A549 (cell line): ENCODE measurements at regions not wholly inside any gene's neighbourhood (a gene's known extent, or its start where the extent isn't known, plus 50 kb on each side); places are given as distances from the start of the nearest gene placed in this dataset.

Experiments used
- ATAC-seq, 2 experiments: fragments of 200-7000 bp in 1 of 2; fragments of >200 bp in 1 of 2; cut with Nextera tagmentation in 1 of 2; cut with Tn5 transposase in 1 of 2; 3 replicates each; pipeline versions ENCODE4 v1.8.0 to v1.9.1; 2018 to 2020; ENCODE audit warnings: mild to moderate bottlenecking in 1 of 2, moderate library complexity in 1 of 2
- CTCF ChIA-PET: fragments of 300-600 bp; sonication (Branson Sonifier 250); formaldehyde crosslinking; extraction: SDS; loops from one replicate; lab custom pipeline; 2021; ENCODE audit warnings: antibody characterized with exemption, inconsistent platforms; lab: Yijun Ruan, JAX
- POLR2A ChIA-PET: fragments of 350-600 bp; formaldehyde crosslinking; extraction: SDS; loops from one replicate; lab custom pipeline; 2021; ENCODE audit warnings: antibody characterized with exemption, inconsistent platforms; lab: Yijun Ruan, JAX
- DNase-seq, 2 experiments: peaks; one replicate each; pipeline versions ENCODE4 v3.0.0 to v3.0.0-alpha.2; 2011 to 2016; ENCODE audit warnings: low read depth in 1 of 2, low spot score in 1 of 2
- FAIRE-seq: peaks from 2 replicates; lab custom pipeline; 2011; peaks lifted over from hg19 to GRCh38; lab: Jason Lieb, UNC
- H3K27ac ChIP-seq, 2 experiments: fragments of >200 bp; sonication (Bioruptor Twin); formaldehyde crosslinking; 3 replicates each; pipeline ENCODE4 v1.5.1; 2016 to 2017
- H3K4me1 ChIP-seq: fragments of >200 bp; sonication (Bioruptor Twin); formaldehyde crosslinking; 3 replicates; pipeline ENCODE4 v1.6.1; 2016
- H3K4me2 ChIP-seq: fragments of >200 bp; sonication (Bioruptor Twin); formaldehyde crosslinking; 3 replicates; pipeline ENCODE4 v1.6.1; 2016
- H3K4me3 ChIP-seq: fragments of >200 bp; sonication (Bioruptor Twin); formaldehyde crosslinking; 3 replicates; pipeline ENCODE4 v1.5.1; 2016
- H3K9me3 ChIP-seq: fragments of >200 bp; sonication (Bioruptor Twin); formaldehyde crosslinking; 3 replicates; pipeline ENCODE4 v1.6.1; 2016
- BHLHE40 ChIP-seq: IDR thresholded peaks from 2 replicates; pipeline ENCODE4 v1.6.1; 2012; ENCODE audit warnings: low read depth, low read length, inconsistent platforms
- CBX2 ChIP-seq: fragments of 200-600 bp; sonication (generic); IDR thresholded peaks from 2 replicates; pipeline ENCODE4 v1.6.1; 2016; ENCODE audit warnings: low read depth, mild to moderate bottlenecking, borderline replicate concordance
- CBX8 ChIP-seq: fragments of 200-600 bp; sonication (generic); IDR thresholded peaks from 2 replicates; pipeline ENCODE4 v1.6.1; 2016
- CHD4 ChIP-seq: fragments of 200-600 bp; sonication (generic); IDR thresholded peaks from 2 replicates; pipeline ENCODE4 v1.6.1; 2016; ENCODE audit warnings: antibody characterized with exemption, mild to moderate bottlenecking, borderline replicate concordance
- EHF ChIP-seq: fragments of 250-450 bp; sonication (Bioruptor Pico); IDR thresholded peaks from 2 replicates; pipeline ENCODE4 v1.5.0; 2020; ENCODE audit warnings: mild to moderate bottlenecking
- EHMT2 ChIP-seq: fragments of 200-600 bp; sonication (generic); IDR thresholded peaks from 2 replicates; pipeline ENCODE4 v1.6.1; 2016; ENCODE audit warnings: antibody characterized with exemption, low read depth, mild to moderate bottlenecking, moderate library complexity
- FOSB ChIP-seq: fragments of 250-450 bp; sonication (Bioruptor Pico); IDR thresholded peaks from 2 replicates; pipeline ENCODE4 v1.5.0; 2020; ENCODE audit warnings: mild to moderate bottlenecking, moderate library complexity
- FOXS1 ChIP-seq: fragments of 250-450 bp; sonication (Bioruptor Pico); IDR thresholded peaks from 2 replicates; pipeline ENCODE4 v1.5.0; 2020; ENCODE audit warnings: mild to moderate bottlenecking, moderate library complexity
- GATA3 ChIP-seq: IDR thresholded peaks from 2 replicates; pipeline ENCODE4 v1.6.1; 2012; ENCODE audit warnings: borderline replicate concordance
- HDAC2 ChIP-seq: fragments of 200-600 bp; sonication (generic); IDR thresholded peaks from 2 replicates; pipeline ENCODE4 v1.6.1; 2016
- HEYL ChIP-seq: fragments of 250-450 bp; sonication (Bioruptor Pico); IDR thresholded peaks from 2 replicates; pipeline ENCODE4 v1.8.0; 2021; ENCODE audit warnings: mild to moderate bottlenecking, moderate library complexity
- HOXA7 ChIP-seq: fragments of 250-450 bp; sonication (Bioruptor Pico); IDR thresholded peaks from 2 replicates; pipeline ENCODE4 v1.5.0; 2020; ENCODE audit warnings: mild to moderate bottlenecking, moderate library complexity
- HOXB13 ChIP-seq: fragments of 250-450 bp; sonication (Bioruptor Pico); IDR thresholded peaks from 2 replicates; pipeline ENCODE4 v1.5.0; 2020; ENCODE audit warnings: low read depth, mild to moderate bottlenecking, moderate library complexity
- HOXB5 ChIP-seq: fragments of 250-450 bp; sonication (Bioruptor Pico); IDR thresholded peaks from 2 replicates; pipeline ENCODE4 v1.5.0; 2020; ENCODE audit warnings: mild to moderate bottlenecking, moderate library complexity
- JUN ChIP-seq, 2 experiments: fragments of >200 bp; sonication (Bioruptor Twin); formaldehyde crosslinking; IDR thresholded peaks; 2 replicates in 1 of 2; 3 replicates in 1 of 2; pipeline ENCODE4 v1.6.1; 2016 to 2017
- MAFK ChIP-seq: fragments of 450-650 bp; IDR thresholded peaks from 2 replicates; pipeline ENCODE4 v1.6.1; 2014; ENCODE audit not compliant: partially characterized antibody
- MAZ ChIP-seq: fragments of 150-350 bp; IDR thresholded peaks from 2 replicates; pipeline ENCODE4 v1.6.1; 2014; ENCODE audit warnings: antibody characterized with exemption, low read depth, low read length, borderline replicate concordance
- NR3C1 ChIP-seq: fragments of >200 bp; sonication (Bioruptor Twin); formaldehyde crosslinking; IDR thresholded peaks from 3 replicates; pipeline ENCODE4 v1.6.1; 2017
- POLR2A ChIP-seq: IDR thresholded peaks from 2 replicates; pipeline ENCODE4 v1.6.1; 2012; ENCODE audit warnings: mild to moderate bottlenecking, low read length
- RCOR1 ChIP-seq: fragments of 150-350 bp; IDR thresholded peaks from 2 replicates; pipeline ENCODE4 v1.6.1; 2014; ENCODE audit warnings: antibody characterized with exemption, low read length, low read depth
- SMC3 ChIP-seq: fragments of >200 bp; sonication (Bioruptor Twin); formaldehyde crosslinking; IDR thresholded peaks from 3 replicates; pipeline ENCODE4 v1.6.1; 2018; ENCODE audit warnings: inconsistent platforms
- ZC3H11A ChIP-seq: fragments of 450-650 bp; IDR thresholded peaks from 2 replicates; pipeline ENCODE4 v1.6.1; 2014; ENCODE audit warnings: antibody characterized with exemption, mild to moderate bottlenecking
- ZFP36 ChIP-seq: fragments of 450-650 bp; IDR thresholded peaks from 2 replicates; pipeline ENCODE4 v1.6.1; 2014; ENCODE audit warnings: borderline replicate concordance; ENCODE audit not compliant: partially characterized antibody
- WGBS: methylation state at CpG from one replicate; pipeline ENCODE4 v1.1.6; 2017; ENCODE audit errors: missing lambda C conversion rate; 5-methylcytosine and 5-hydroxymethylcytosine counted together
- TF ChIP-seq, protein P1 (sequence below): fragments of 250-450 bp; sonication (Bioruptor Pico); IDR thresholded peaks from 2 replicates; pipeline ENCODE4 v1.5.0; 2020; ENCODE audit warnings: low read depth, mild to moderate bottlenecking, moderate library complexity
- TF ChIP-seq, protein P2 (sequence below): IDR thresholded peaks from 2 replicates; pipeline ENCODE4 v1.6.1; 2012; ENCODE audit warnings: low read depth, borderline replicate concordance
- TF ChIP-seq, protein P3 (sequence below): fragments of >200 bp; sonication (Bioruptor Twin); formaldehyde crosslinking; IDR thresholded peaks from 3 replicates; pipeline ENCODE4 v1.6.1; 2016
- TF ChIP-seq, protein P4 (sequence below): fragments of 200-600 bp; sonication (generic); IDR thresholded peaks from 2 replicates; pipeline ENCODE4 v1.6.1; 2016; ENCODE audit warnings: antibody characterized with exemption, mild to moderate bottlenecking, moderate library complexity

DNA sequence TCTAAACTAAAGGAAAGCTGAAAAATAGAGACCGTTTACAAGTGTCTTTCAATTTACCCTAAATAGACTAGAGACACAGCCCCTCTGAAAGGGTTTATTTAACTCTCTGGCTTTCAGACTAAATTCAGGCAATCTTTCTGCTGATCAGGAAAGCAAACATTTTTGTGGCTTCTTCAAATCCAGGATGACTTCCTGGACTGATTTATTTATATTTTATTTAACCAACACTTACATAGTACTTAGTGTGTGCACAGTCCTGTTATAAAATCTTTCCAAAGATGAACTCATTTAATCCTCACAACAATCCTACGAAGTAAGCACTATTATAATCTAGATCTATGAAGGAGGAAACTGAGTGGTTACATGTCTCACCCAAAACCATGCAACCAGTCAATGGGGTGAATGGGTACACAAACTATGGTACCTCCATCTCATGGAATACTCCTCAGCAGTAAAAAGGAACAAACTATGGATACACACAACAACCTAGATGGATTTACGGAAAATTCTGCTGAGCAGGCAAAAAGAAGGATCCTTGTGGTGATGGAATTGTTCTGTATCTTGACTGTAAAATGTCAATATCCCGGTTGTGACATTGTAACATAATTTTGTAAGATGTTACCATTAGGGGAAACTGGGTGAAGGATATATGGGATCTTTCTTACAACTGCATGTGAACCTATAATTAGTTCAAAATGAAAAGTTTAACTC is 64.1 kb upstream of the MAMLD1 start:
- DNase-seq (no peak), FAIRE-seq (no peak)
- WGBS, result 67% methylated on average over 4 of the region's 4 CpGs

DNA sequence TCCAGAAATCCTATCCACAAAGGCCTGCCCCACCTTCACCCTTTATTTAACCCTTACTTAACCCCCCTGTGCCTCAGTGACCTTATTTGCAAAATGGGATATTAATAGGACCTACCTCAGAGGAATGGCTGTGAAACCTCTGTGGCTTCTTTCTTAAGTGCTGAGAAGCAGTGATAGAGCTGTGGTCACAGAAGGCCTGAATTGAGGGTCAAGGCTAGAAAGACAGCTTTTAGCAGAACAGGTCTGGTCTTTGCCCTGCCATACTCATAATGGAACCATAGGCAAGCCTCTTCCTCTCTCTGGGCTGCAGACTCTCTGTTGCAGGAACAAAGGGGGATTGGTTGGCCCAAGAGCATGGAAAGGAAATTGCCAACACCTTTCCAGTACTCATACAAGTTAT is 63.5 kb upstream of the MAMLD1 start:
- ChIA-PET POLR2A (no interaction called here), CTCF (no interaction called here)
- TF ChIP-seq ZC3H11A (no peak), FOXS1 (CRISPR knock-in tag) (no peak), BHLHE40 (no peak), FOSB (CRISPR knock-in tag) (no peak), EHMT2 (no peak), NR3C1 (no peak), RCOR1 (no peak), CBX8 (no peak), EHF (CRISPR knock-in tag) (no peak)
- TF ChIP-seq, protein P1, sequence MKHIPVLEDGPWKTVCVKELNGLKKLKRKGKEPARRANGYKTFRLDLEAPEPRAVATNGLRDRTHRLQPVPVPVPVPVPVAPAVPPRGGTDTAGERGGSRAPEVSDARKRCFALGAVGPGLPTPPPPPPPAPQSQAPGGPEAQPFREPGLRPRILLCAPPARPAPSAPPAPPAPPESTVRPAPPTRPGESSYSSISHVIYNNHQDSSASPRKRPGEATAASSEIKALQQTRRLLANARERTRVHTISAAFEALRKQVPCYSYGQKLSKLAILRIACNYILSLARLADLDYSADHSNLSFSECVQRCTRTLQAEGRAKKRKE (CRISPR knock-in tag), result no peak
- Histone ChIP-seq H3K4me2 (no peak overlapping the region), H3K4me3 (no peak overlapping the region), H3K9me3 (no peaks in the 10 kb centered on the region), H3K4me1 (no peaks in the 10 kb centered on the region), H3K27ac (no peak overlapping the region)
- no peak for DNase-seq
- FAIRE-seq, result no peak
- ATAC-seq, result no peak

More for the DNA sequence above, 64.1 kb upstream of the MAMLD1 start:
- Histone ChIP-seq H3K27ac (no peak overlapping the region), H3K4me3 (no peak overlapping the region), H3K4me1 (no peaks in the 10 kb centered on the region), H3K4me2 (no peak overlapping the region), H3K9me3 (no peaks in the 10 kb centered on the region)
- ChIA-PET CTCF (no interaction called here), POLR2A (no interaction called here)
- ATAC-seq, result no peak
- peak; percentile 93 for TF ChIP-seq MAFK
- no peak for TF ChIP-seq HEYL (CRISPR knock-in tag)
- TF ChIP-seq POLR2A, result no peak
- TF ChIP-seq NR3C1, result no peak

DNA sequence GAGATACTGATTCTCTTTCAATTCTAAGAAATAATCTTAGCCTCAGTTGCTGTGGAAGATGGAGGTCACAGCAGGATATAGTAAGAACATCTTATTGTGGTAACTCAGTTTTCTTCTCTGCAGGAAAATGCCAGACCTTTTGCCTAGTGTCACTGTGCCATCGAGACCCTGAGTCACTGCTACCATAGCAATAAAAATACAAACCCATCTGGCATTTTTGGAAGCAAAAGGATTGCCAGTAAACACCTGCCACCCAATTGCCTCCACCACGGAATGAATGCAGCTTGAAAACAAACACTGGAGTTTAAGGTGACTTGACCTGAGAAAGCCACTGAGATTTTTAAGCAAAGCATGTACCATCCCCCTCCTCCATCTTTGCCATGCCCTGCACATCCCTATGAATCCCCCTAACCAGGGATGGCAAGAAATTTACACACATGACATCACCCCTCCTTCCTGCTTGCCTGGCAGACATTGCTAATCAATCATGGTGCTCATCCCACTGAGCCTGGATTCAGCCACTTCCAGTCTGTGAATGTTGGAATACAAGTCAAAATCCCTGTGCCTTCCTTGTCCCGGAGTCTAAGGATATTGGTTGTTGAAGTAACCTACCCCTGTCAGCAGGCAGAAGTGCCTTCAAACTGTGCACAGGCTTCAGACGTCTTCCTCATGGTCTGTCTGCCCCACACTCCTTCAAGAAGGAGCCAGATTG is 59.6 kb upstream of the MAMLD1 start:
- FAIRE-seq (peak; percentile 56), DNase-seq (no peak), ATAC-seq (no peak)
- ChIA-PET POLR2A (no interaction called here), CTCF (no interaction called here)
- no peak for TF ChIP-seq ZC3H11A
- TF ChIP-seq, protein P2, sequence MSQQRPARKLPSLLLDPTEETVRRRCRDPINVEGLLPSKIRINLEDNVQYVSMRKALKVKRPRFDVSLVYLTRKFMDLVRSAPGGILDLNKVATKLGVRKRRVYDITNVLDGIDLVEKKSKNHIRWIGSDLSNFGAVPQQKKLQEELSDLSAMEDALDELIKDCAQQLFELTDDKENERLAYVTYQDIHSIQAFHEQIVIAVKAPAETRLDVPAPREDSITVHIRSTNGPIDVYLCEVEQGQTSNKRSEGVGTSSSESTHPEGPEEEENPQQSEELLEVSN, result no peak
- TF ChIP-seq CBX2, result no peak
- no peak for TF ChIP-seq ZFP36
- TF ChIP-seq GATA3, result no peak
- no peak for TF ChIP-seq MAZ
- TF ChIP-seq FOSB (CRISPR knock-in tag), result no peak
- TF ChIP-seq HOXB5 (CRISPR knock-in tag), result no peak
- TF ChIP-seq RCOR1, result no peak
- no peak for TF ChIP-seq HDAC2
- TF ChIP-seq CHD4, result no peak
- no peak for TF ChIP-seq JUN (IDR thresholded peaks at IDR 0.05)
- no peak for TF ChIP-seq SMC3
- no peak for TF ChIP-seq HOXA7 (CRISPR knock-in tag)
- TF ChIP-seq HOXB13, result no peak
- TF ChIP-seq, protein P3, sequence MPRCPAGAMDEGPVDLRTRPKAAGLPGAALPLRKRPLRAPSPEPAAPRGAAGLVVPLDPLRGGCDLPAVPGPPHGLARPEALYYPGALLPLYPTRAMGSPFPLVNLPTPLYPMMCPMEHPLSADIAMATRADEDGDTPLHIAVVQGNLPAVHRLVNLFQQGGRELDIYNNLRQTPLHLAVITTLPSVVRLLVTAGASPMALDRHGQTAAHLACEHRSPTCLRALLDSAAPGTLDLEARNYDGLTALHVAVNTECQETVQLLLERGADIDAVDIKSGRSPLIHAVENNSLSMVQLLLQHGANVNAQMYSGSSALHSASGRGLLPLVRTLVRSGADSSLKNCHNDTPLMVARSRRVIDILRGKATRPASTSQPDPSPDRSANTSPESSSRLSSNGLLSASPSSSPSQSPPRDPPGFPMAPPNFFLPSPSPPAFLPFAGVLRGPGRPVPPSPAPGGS, result no peak
- TF ChIP-seq, protein P4, sequence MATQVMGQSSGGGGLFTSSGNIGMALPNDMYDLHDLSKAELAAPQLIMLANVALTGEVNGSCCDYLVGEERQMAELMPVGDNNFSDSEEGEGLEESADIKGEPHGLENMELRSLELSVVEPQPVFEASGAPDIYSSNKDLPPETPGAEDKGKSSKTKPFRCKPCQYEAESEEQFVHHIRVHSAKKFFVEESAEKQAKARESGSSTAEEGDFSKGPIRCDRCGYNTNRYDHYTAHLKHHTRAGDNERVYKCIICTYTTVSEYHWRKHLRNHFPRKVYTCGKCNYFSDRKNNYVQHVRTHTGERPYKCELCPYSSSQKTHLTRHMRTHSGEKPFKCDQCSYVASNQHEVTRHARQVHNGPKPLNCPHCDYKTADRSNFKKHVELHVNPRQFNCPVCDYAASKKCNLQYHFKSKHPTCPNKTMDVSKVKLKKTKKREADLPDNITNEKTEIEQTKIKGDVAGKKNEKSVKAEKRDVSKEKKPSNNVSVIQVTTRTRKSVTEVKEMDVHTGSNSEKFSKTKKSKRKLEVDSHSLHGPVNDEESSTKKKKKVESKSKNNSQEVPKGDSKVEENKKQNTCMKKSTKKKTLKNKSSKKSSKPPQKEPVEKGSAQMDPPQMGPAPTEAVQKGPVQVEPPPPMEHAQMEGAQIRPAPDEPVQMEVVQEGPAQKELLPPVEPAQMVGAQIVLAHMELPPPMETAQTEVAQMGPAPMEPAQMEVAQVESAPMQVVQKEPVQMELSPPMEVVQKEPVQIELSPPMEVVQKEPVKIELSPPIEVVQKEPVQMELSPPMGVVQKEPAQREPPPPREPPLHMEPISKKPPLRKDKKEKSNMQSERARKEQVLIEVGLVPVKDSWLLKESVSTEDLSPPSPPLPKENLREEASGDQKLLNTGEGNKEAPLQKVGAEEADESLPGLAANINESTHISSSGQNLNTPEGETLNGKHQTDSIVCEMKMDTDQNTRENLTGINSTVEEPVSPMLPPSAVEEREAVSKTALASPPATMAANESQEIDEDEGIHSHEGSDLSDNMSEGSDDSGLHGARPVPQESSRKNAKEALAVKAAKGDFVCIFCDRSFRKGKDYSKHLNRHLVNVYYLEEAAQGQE, result no peak
- H3K27ac ChIP-seq, result no peak overlapping the region
- no peaks in the 10 kb centered on the region for H3K4me1 ChIP-seq
- H3K4me2 ChIP-seq, result no peak overlapping the region
- no peaks in the 10 kb centered on the region for H3K9me3 ChIP-seq
- WGBS, result 23% methylated on average over 4 of the region's 4 CpGs
- no peak overlapping the region for H3K4me3 ChIP-seq
